ENCODE measurements at regions not wholly inside any gene's neighbourhood (a gene's known extent, or its start where the extent isn't known, plus 50 kb on each side); places are given as distances from the start of the nearest gene placed in this dataset.

GRCh38 chr10:8216893-8217292, 162.4 kb downstream of the GATA3 start:
- intact Hi-C loops (cut with DNase I) = no loop called here
- ATAC-seq (ENCODE audit: poor library complexity) (no peak), DNase-seq (no peak)

- intact Hi-C loops (cut with DNase I) = no loop called here
- DNase-seq (peak; percentile 41), ATAC-seq (ENCODE audit: poor library complexity) (no peak)
These were observed 167.0 kb downstream of the GATA3 start for GRCh38 chr10:8221451-8221850.

- intact Hi-C loops (cut with DNase I) = no loop called here
- ATAC-seq (ENCODE audit: poor library complexity) = no peak
- no peak for DNase-seq
These were observed 170.1 kb downstream of the GATA3 start for GRCh38 chr10:8224591-8224990.

- intact Hi-C loops (cut with DNase I) = no loop called here
- ATAC-seq (ENCODE audit: poor library complexity) (no peak), DNase-seq (no peak)
These were observed 170.7 kb downstream of the GATA3 start for GRCh38 chr10:8225187-8225586.

GRCh38 chr10:8227246-8227645, 172.8 kb downstream of the GATA3 start:
- no peak for DNase-seq
- ATAC-seq (ENCODE audit: poor library complexity) = no peak
- intact Hi-C loops (cut with DNase I) = no loop called here

GRCh38 chr10:8229153-8229552, 174.7 kb downstream of the GATA3 start:
- intact Hi-C loops (cut with DNase I) = no loop called here
- no peak for DNase-seq
- ATAC-seq (ENCODE audit: poor library complexity) = no peak

GRCh38 chr10:8230902-8231301, 176.4 kb downstream of the GATA3 start:
- intact Hi-C loops (cut with DNase I) = no loop called here
- DNase-seq (no peak), ATAC-seq (ENCODE audit: poor library complexity) (no peak)

GRCh38 chr10:8233049-8233448, 178.6 kb downstream of the GATA3 start:
- no peak for DNase-seq
- intact Hi-C loops (cut with DNase I) = no loop called here
- ATAC-seq (ENCODE audit: poor library complexity) = no peak

GRCh38 chr10:8233832-8234259, 179.4 kb downstream of the GATA3 start:
- no peak for DNase-seq
- no peak for ATAC-seq (ENCODE audit: poor library complexity)
- intact Hi-C loops (cut with DNase I) = no loop called here

GRCh38 chr10:8235253-8236027, 181.0 kb downstream of the GATA3 start:
- intact Hi-C loops (cut with DNase I) = no loop called here
- ATAC-seq (ENCODE audit: poor library complexity) = no peak
- DNase-seq = no peak

GRCh38 chr10:8238986-8239385, 184.5 kb downstream of the GATA3 start:
- intact Hi-C loops (cut with DNase I) = no loop called here
- no peak for ATAC-seq (ENCODE audit: poor library complexity)
- no peak for DNase-seq

- DNase-seq (no peak), ATAC-seq (ENCODE audit: poor library complexity) (no peak)
- intact Hi-C loops (cut with DNase I) = no loop called here
These were observed 186.4 kb downstream of the GATA3 start for GRCh38 chr10:8240861-8241260.

- intact Hi-C loops (cut with DNase I) = no loop called here
- DNase-seq = no peak
- ATAC-seq (ENCODE audit: poor library complexity) = no peak
These were observed 187.9 kb downstream of the GATA3 start for GRCh38 chr10:8242295-8242872.

GRCh38 chr10:8245131-8245813, 190.8 kb downstream of the GATA3 start:
- ATAC-seq (ENCODE audit: poor library complexity) (no peak), DNase-seq (no peak)
- intact Hi-C loops (cut with DNase I) = no loop called here

- ATAC-seq (ENCODE audit: poor library complexity) (no peak), DNase-seq (no peak)
- intact Hi-C loops (cut with DNase I) = no loop called here
These were observed 191.3 kb downstream of the GATA3 start for GRCh38 chr10:8245814-8246142.

GRCh38 chr10:8246548-8246947, 192.1 kb downstream of the GATA3 start:
- intact Hi-C loops (cut with DNase I) = no loop called here
- ATAC-seq (ENCODE audit: poor library complexity) (no peak), DNase-seq (no peak)

GRCh38 chr10:8247191-8247590, 192.7 kb downstream of the GATA3 start:
- DNase-seq = no peak
- intact Hi-C loops (cut with DNase I) = no loop called here
- no peak for ATAC-seq (ENCODE audit: poor library complexity)

- DNase-seq = no peak
- intact Hi-C loops (cut with DNase I) = no loop called here
- no peak for ATAC-seq (ENCODE audit: poor library complexity)
These were observed 194.4 kb downstream of the GATA3 start for GRCh38 chr10:8248868-8249267.

- ATAC-seq (ENCODE audit: poor library complexity) (no peak), DNase-seq (no peak)
- intact Hi-C loops (cut with DNase I) = no loop called here
These were observed 199.9 kb downstream of the GATA3 start for GRCh38 chr10:8254350-8254749.

- ATAC-seq (ENCODE audit: poor library complexity) = no peak
- intact Hi-C loops (cut with DNase I) = no loop called here
- no peak for DNase-seq
These were observed 200.8 kb downstream of the GATA3 start for GRCh38 chr10:8255301-8255700.
